ENCODE measurements at regions not wholly inside any gene's neighbourhood (a gene's known extent, or its start where the extent isn't known, plus 50 kb on each side); places are given as distances from the start of the nearest gene placed in this dataset.

DNA sequence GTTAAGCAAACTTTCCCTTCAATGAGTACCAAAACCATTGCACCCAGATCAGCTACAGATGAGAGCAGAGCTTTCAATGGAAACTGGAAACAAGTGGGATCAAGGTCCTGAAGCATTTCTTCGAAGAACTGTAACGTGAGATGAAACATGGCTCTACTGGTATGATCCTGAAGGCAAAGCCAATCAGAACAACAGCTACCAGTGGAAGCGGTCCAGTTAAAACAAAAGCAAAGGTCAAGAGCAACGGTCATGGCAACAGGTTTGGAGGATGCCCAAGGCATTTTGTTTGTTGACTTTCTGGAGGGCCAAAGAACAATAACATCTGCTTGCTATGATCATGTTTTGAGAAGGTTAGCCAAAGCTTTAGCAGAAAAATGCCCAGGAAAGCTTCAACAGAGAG lies 137.9 kb upstream of the CPSF6 start:
- ChIA-PET POLR2A (ENCODE audit: partially characterized antibody) (interaction anchor here (0.8 kb wide), 1 partner anchor 10 kb away, joined by 3 read pairs; no protein-coding TSS in a partner anchor), CTCF (ENCODE audit: partially characterized antibody) (interaction anchor here (1.1 to 1.9 kb wide), 3 partner anchors 10 to 62 kb away, joined by 3 to 6 read pairs (median 3); no protein-coding TSS in a partner anchor)

More for the DNA sequence above, 137.9 kb upstream of the CPSF6 start:
- Histone ChIP-seq H3K4me3 (ENCODE audit: extremely low read depth in 1 of 4, insufficient read depth in 2 of 4, low read depth in 3 of 4, low read length in 4 of 4) (no peak overlapping the region), H4K20me1 (replicated peaks in 1 of 2; ENCODE audit: control insufficient read depth in 1 of 2, insufficient read depth in 2 of 2, low read length in 2 of 2) (no peaks in the 10 kb centered on the region), H3K9ac (replicated peaks in 1 of 4; ENCODE audit: extremely low read depth in 1 of 4, low read depth in 3 of 4, low read length in 3 of 4) (no peak overlapping the region), H3K4me1 (replicated peaks in 1 of 4; ENCODE audit: control insufficient read depth in 3 of 4, insufficient read depth in 4 of 4, low read length in 3 of 4) (peaks cover 0 to 6% (median 5%) of the 10 kb centered on the region in 4 experiments; a peak in 2 of 7 replicates), H3K27ac (ENCODE audit: low read depth, low read length) (no peak overlapping the region), H2BK15ac (ENCODE audit: low read length) (no peak overlapping the region), H2AK5ac (ENCODE audit: low read depth, low read length) (no peak overlapping the region), H2BK5ac (ENCODE audit: low read depth, low read length) (no peak overlapping the region), H3K9me3 (ENCODE audit: insufficient read depth in 2 of 2, low read depth in 1 of 2, low read length in 1 of 2) (no peaks in the 10 kb centered on the region), H3K4ac (replicated peaks; ENCODE audit: insufficient read length, low read depth, low read length) (no peak overlapping the region), H3K14ac (ENCODE audit: insufficient read length) (no peak overlapping the region), H3K23ac (ENCODE audit: insufficient read length) (no peak overlapping the region), H3K79me1 (ENCODE audit: low read depth, low read length) (no peaks in the 10 kb centered on the region), H3K79me2 (ENCODE audit: control insufficient read depth in 1 of 2, insufficient read depth in 2 of 2, low read length in 2 of 2) (no peaks in the 10 kb centered on the region), H2BK20ac (ENCODE audit: low read length) (no peak overlapping the region), H4K91ac (replicated peaks; ENCODE audit: insufficient read length, low read length) (no peak overlapping the region), H3K18ac (ENCODE audit: extremely low read depth, low read length) (no peak overlapping the region), H3K36me3 (ENCODE audit: control insufficient read depth in 2 of 4, insufficient read depth in 4 of 4, low read length in 3 of 4) (no peaks in the 10 kb centered on the region), H3K4me2 (ENCODE audit: insufficient read depth in 1 of 2, low read depth in 2 of 2, low read length in 2 of 2) (no peak overlapping the region), H3K27me3 (replicated peaks in 1 of 4; ENCODE audit: control insufficient read depth in 3 of 4, extremely low read depth in 1 of 4, insufficient read depth in 3 of 4, low read length in 3 of 4) (no peaks in the 10 kb centered on the region), H3K23me2 (ENCODE audit: low read depth, low read length) (no peaks in the 10 kb centered on the region), H2AFZ (ENCODE audit: low read length) (no peak overlapping the region), H2BK12ac (ENCODE audit: low read depth, low read length) (no peak overlapping the region), H3K56ac (replicated peaks; ENCODE audit: insufficient read length, low read depth, low read length) (no peak overlapping the region), H4K8ac (ENCODE audit: extremely low read depth, insufficient read depth, low read length) (no peak overlapping the region), H4K5ac (ENCODE audit: insufficient read length, low read depth, low read length) (no peak overlapping the region), H2BK120ac (replicated peaks; ENCODE audit: low read depth, low read length) (no peak overlapping the region)
- TF ChIP-seq GTF2F1 (IDR thresholded peaks at IDR 0.05; ENCODE audit: borderline replicate concordance, low read depth, low read length) (no peak), MAX (IDR thresholded peaks at IDR 0.05) (no peak), TAF7 (optimal IDR thresholded peaks at IDR 0.05; ENCODE audit: borderline replicate concordance, low read depth, low read length) (no peak), BRCA1 (IDR thresholded peaks at IDR 0.05; ENCODE audit: low read depth, low read length) (no peak), SIN3A (conservative IDR thresholded peaks at IDR 0.05 in 1 of 2, IDR thresholded peaks at IDR 0.05 in 1 of 2; ENCODE audit: low read depth in 1 of 2, low read length in 2 of 2) (no peak), POU5F1 (IDR thresholded peaks at IDR 0.05; ENCODE audit: low read depth, low read length) (no peak), NRF1 (IDR thresholded peaks at IDR 0.05; ENCODE audit: low read depth, low read length) (no peak), CHD2 (IDR thresholded peaks at IDR 0.05; ENCODE audit: low read length) (no peak), TCF12 (IDR thresholded peaks at IDR 0.05; ENCODE audit: low read depth, low read length) (no peak), SRF (IDR thresholded peaks at IDR 0.05; ENCODE audit: low read depth, low read length) (no peak), BACH1 (IDR thresholded peaks at IDR 0.05; ENCODE audit: low read length) (no peak), RXRA (IDR thresholded peaks at IDR 0.05; ENCODE audit: insufficient read depth, low read depth, low read length) (no peak), TAF1 (IDR thresholded peaks at IDR 0.05; ENCODE audit: low read depth, low read length) (no peak), KDM4A (IDR thresholded peaks at IDR 0.05; ENCODE audit: low read depth, low read length, severe bottlenecking) (no peak), CREB1 (IDR thresholded peaks at IDR 0.05) (no peak), CBX5 (IDR thresholded peaks at IDR 0.05; ENCODE audit: low read depth, low read length) (no peak)
- DNase-seq (ENCODE audit: low read depth in 1 of 2, low spot score in 2 of 2) (no peak), FAIRE-seq (no peak)
- WGBS, 2 experiments (ENCODE audit: extremely low coverage in 1 of 2, insufficient coverage in 1 of 2, insufficient read length in 1 of 2, insufficient replicate concordance in 2 of 2, low coverage in 1 of 2, low lambda C conversion rate in 2 of 2, missing lambda C conversion rate in 1 of 2): 88% methylated on average over 4 of the region's 4 CpGs; no CpG with 5 or more reads in 1 of the 2 experiments
